GM12878 (cell line): ENCODE measurements at regions not wholly inside any gene's neighbourhood (a gene's known extent, or its start where the extent isn't known, plus 50 kb on each side); places are given as distances from the start of the nearest gene placed in this dataset.

ENCODE experiments used
- ATAC-seq: fragments of 200-7000 bp; cut with Tn5 transposase; 3 replicates; pipeline ENCODE4 v1.9.1; 2020; ENCODE audit warnings: mild to moderate bottlenecking, moderate library complexity
- BruUV-seq: library from RNA; stranded (reverse); fragments of 400-500 nt; replicated peaks from 2 replicates; lab custom pipeline; 2021; lab: Mats Ljungman, UMichigan
- CTCF ChIA-PET: fragments of 300-600 bp; sonication (Branson Sonifier 250); formaldehyde crosslinking; extraction: SDS; loops from one replicate; lab custom pipeline; 2021; ENCODE audit warnings: inconsistent platforms; lab: Yijun Ruan, JAX
- POLR2A ChIA-PET: fragments of 350-600 bp; formaldehyde crosslinking; extraction: SDS; loops from one replicate; lab custom pipeline; 2021; ENCODE audit warnings: inconsistent platforms; lab: Charles Lee
- RAD21 ChIA-PET: fragments of 300-600 bp; sonication (Branson Sonifier 250); formaldehyde crosslinking; loops from one replicate; lab custom pipeline; 2023; ENCODE audit warnings: antibody characterized with exemption; ENCODE audit not compliant: unreplicated experiment; lab: Charles Lee
- SMC1A ChIA-PET: fragments of 300-600 bp; sonication (Branson Sonifier 250); formaldehyde crosslinking; loops from one replicate; lab custom pipeline; 2023; ENCODE audit not compliant: unreplicated experiment, uncharacterized antibody; lab: Charles Lee
- DNase-seq: peaks from one replicate; pipeline ENCODE4 v3.0.0-alpha.2; 2011; ENCODE audit warnings: low read depth, low spot score
- FAIRE-seq: peaks from 3 replicates; lab custom pipeline; 2011; peaks lifted over from hg19 to GRCh38; lab: Jason Lieb, UNC
- H2AFZ ChIP-seq: 2 replicates; pipeline ENCODE4 v1.6.0; 2011; ENCODE audit warnings: low read depth, low read length, control low read depth; ENCODE audit not compliant: control insufficient read depth
- H3K27ac ChIP-seq: 2 replicates; pipeline ENCODE4 v1.5.1; 2011; ENCODE audit warnings: control low read depth; ENCODE audit not compliant: control insufficient read depth, insufficient read depth
- H3K27me3 ChIP-seq, 2 experiments: replicated peaks in 1 of 2; 2 replicates each; pipeline versions ENCODE4 v1.6.0 to v1.6.1; 2011; ENCODE audit warnings: low read length in 1 of 2; ENCODE audit not compliant: control insufficient read depth in 2 of 2, insufficient read depth in 2 of 2
- H3K36me3 ChIP-seq, 2 experiments: 2 replicates each; pipeline ENCODE4 v1.5.1; 2011; ENCODE audit warnings: low read length in 1 of 2; ENCODE audit not compliant: control insufficient read depth in 2 of 2, insufficient read depth in 2 of 2
- H3K4me1 ChIP-seq: 2 replicates; pipeline ENCODE4 v1.6.1; 2011; ENCODE audit warnings: mild to moderate bottlenecking, low read length, moderate library complexity, mixed read lengths; ENCODE audit not compliant: control insufficient read depth, insufficient read depth
- H3K4me2 ChIP-seq: 2 replicates; pipeline ENCODE4 v1.6.0; 2011; ENCODE audit warnings: control low read depth; ENCODE audit not compliant: control insufficient read depth, insufficient read depth
- H3K4me3 ChIP-seq: fragments of 200-600 bp; sonication (generic); 2 replicates; pipeline ENCODE4 v1.5.1; 2016
- H3K79me2 ChIP-seq: 2 replicates; pipeline ENCODE4 v1.6.0; 2011; ENCODE audit warnings: low read length; ENCODE audit not compliant: control insufficient read depth, insufficient read depth
- H3K9ac ChIP-seq: 2 replicates; pipeline ENCODE4 v1.8.0; 2011; ENCODE audit warnings: low read length, control low read depth, mixed read lengths; ENCODE audit not compliant: control insufficient read depth, insufficient read depth
- H3K9me3 ChIP-seq: replicated peaks from 3 replicates; pipeline ENCODE4 v1.5.1; 2011; ENCODE audit warnings: mild to moderate bottlenecking, low read length; ENCODE audit not compliant: control insufficient read depth, insufficient read depth
- H4K20me1 ChIP-seq: 2 replicates; pipeline ENCODE4 v1.6.0; 2011; ENCODE audit not compliant: control insufficient read depth, insufficient read depth
- ESRRA ChIP-seq: IDR thresholded peaks from 2 replicates; pipeline ENCODE4 v1.6.1; 2012; ENCODE audit warnings: mild to moderate bottlenecking, low read length, improper control_type of control experiment
- HDGF ChIP-seq: fragments of 450-650 bp; IDR thresholded peaks from 2 replicates; pipeline ENCODE4 v1.6.1; 2016; ENCODE audit warnings: antibody characterized with exemption
- IRF4 ChIP-seq: IDR thresholded peaks from 2 replicates; pipeline ENCODE4 v1.6.1; 2011; ENCODE audit warnings: low read depth, low read length
- KLF5 ChIP-seq: fragments of 450-650 bp; IDR thresholded peaks from 2 replicates; pipeline ENCODE4 v1.6.1; 2014; ENCODE audit warnings: mild to moderate bottlenecking; ENCODE audit not compliant: partially characterized antibody
- MYC ChIP-seq: IDR thresholded peaks from 2 replicates; pipeline ENCODE4 v1.6.1; 2011; ENCODE audit warnings: mild to moderate bottlenecking, low read length, moderate library complexity, inconsistent platforms; ENCODE audit not compliant: insufficient read depth, insufficient replicate concordance, insufficient read length, severe bottlenecking
- PBX3 ChIP-seq: IDR thresholded peaks from 2 replicates; pipeline ENCODE4 v1.6.1; 2011; ENCODE audit warnings: mild to moderate bottlenecking, low read depth, low read length, moderate library complexity; ENCODE audit not compliant: insufficient replicate concordance
- RAD51 ChIP-seq: fragments of 450-650 bp; IDR thresholded peaks from 2 replicates; pipeline ENCODE4 v1.6.1; 2016; ENCODE audit warnings: moderate library complexity, mild to moderate bottlenecking, inconsistent platforms
- RELA ChIP-seq: fragments of 450-650 bp; IDR thresholded peaks from 2 replicates; pipeline ENCODE4 v1.8.0; 2014; ENCODE audit warnings: borderline replicate concordance; ENCODE audit not compliant: partially characterized antibody
- REST ChIP-seq: IDR thresholded peaks from 2 replicates; pipeline ENCODE4 v1.6.1; 2012; ENCODE audit warnings: mild to moderate bottlenecking, low read depth, low read length
- RFX5 ChIP-seq: IDR thresholded peaks from 2 replicates; pipeline ENCODE4 v1.6.1; 2011; ENCODE audit warnings: low read depth, low read length, improper control_type of control experiment
- RUNX3 ChIP-seq: IDR thresholded peaks from 2 replicates; pipeline ENCODE4 v1.6.1; 2012; ENCODE audit warnings: low read length, inconsistent platforms
- SMAD1 ChIP-seq: fragments of 450-650 bp; IDR thresholded peaks from 2 replicates; pipeline ENCODE4 v1.6.1; 2018; ENCODE audit warnings: mild to moderate bottlenecking, low read depth; ENCODE audit not compliant: partially characterized antibody
- SMARCA5 ChIP-seq: fragments of 450-650 bp; IDR thresholded peaks from 2 replicates; pipeline ENCODE4 v1.6.1; 2017; ENCODE audit warnings: mild to moderate bottlenecking
- ZBED1 ChIP-seq: IDR thresholded peaks from 2 replicates; pipeline ENCODE4 v1.6.1; 2016; ENCODE audit warnings: borderline replicate concordance
- ZZZ3 ChIP-seq: IDR thresholded peaks from 2 replicates; pipeline ENCODE4 v1.6.1; 2011; ENCODE audit warnings: low read depth; ENCODE audit not compliant: control insufficient read depth, insufficient read length
- WGBS: methylation state at CpG from one replicate; pipeline ENCODE4 v1.1.6; 2016; ENCODE audit warnings: low lambda C conversion rate; ENCODE audit not compliant: insufficient replicate concordance, insufficient coverage; ENCODE audit errors: missing lambda C conversion rate; 5-methylcytosine and 5-hydroxymethylcytosine counted together
- in situ Hi-C: fragments of 300-500 bp; cut with MboI; formaldehyde crosslinking; loops from 9 replicates; pipeline ENCODE4 v1.14.3; 2018; ENCODE audit warnings: mixed read lengths
- intact Hi-C: fragments of 100-400 bp; cut with micrococcal nuclease; formaldehyde crosslinking; loops from one replicate; pipeline ENCODE4 v1.14.2; 2022; ENCODE audit not compliant: unreplicated experiment

GRCh38 chr14:76323331-76324050 is 52.4 kb upstream of the ESRRB start (continued):
- TF ChIP-seq PBX3: no peak
- TF ChIP-seq IRF4: no peak
- no peak for TF ChIP-seq SMAD1
- TF ChIP-seq RUNX3: no peak
- TF ChIP-seq SMARCA5: no peak
- TF ChIP-seq, all 136 proteins: peak for 0

GRCh38 chr14:76324133-76324532 is 51.8 kb upstream of the ESRRB start:
- H3K4me2 ChIP-seq: no peak overlapping the region
- SMC1A ChIA-PET: no interaction called here
- H3K9me3 ChIP-seq: no peaks in the 10 kb centered on the region
- 21% methylated on average over 5 of the region's 5 CpGs for WGBS
- no peak for ATAC-seq
- RAD21 ChIA-PET: no interaction called here
- no peak overlapping the region for H3K9ac ChIP-seq
- no peaks in the 10 kb centered on the region for H3K79me2 ChIP-seq
- BruUV-seq: no TSS peak
- FAIRE-seq: no peak
- in situ Hi-C loops: no loop called here
- POLR2A ChIA-PET: no interaction called here
- no peak overlapping the region for H3K4me3 ChIP-seq
- DNase-seq: no peak
- no peaks in the 10 kb centered on the region for H3K4me1 ChIP-seq
- peaks cover 0 to 8% of the 10 kb centered on the region in 2 experiments; a peak in 2 of 4 replicates for H3K27me3 ChIP-seq
- H3K36me3 ChIP-seq: no peaks in the 10 kb centered on the region
- no peak overlapping the region for H3K27ac ChIP-seq
- no peaks in the 10 kb centered on the region for H4K20me1 ChIP-seq
- H2AFZ ChIP-seq: no peak overlapping the region
- CTCF ChIA-PET: no interaction called here
- intact Hi-C loops: no loop called here
- TF ChIP-seq REST (no peak), RAD51 (no peak), HDGF (no peak), ESRRA (no peak), MYC (no peak), RFX5 (no peak), ZBED1 (no peak), RELA (no peak), PBX3 (no peak), ZZZ3 (no peak), KLF5 (no peak)
